Fibroblast of skin of abdomen (primary cell): ENCODE measurements at regions not wholly inside any gene's neighbourhood (a gene's known extent, or its start where the extent isn't known, plus 50 kb on each side); places are given as distances from the start of the nearest gene placed in this dataset.

ENCODE experiments used
- DNase-seq: peaks from one replicate; pipeline ENCODE4 v3.0.0-alpha.2; 2013

DNA sequence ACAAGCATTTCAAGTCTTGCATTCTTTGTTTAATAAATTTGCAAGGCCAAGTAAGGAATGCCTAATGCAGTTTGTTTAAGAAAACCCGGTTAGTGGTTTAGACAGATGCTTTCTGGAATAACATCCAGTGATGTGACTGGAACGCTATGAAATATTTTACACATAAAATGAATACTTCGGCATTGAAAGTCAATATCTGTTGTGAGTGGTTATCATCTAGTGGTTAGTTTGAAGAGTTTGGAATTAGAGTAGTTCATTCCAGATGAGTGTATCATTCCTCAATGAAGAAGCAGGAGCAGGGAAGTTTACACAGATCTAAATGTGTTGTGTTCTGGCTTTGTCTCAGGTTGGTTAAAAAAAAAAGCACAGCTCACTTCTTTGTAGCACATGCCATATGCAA, 608.0 kb upstream of the PIK3C3 start:
- peak; percentile 89 for DNase-seq

DNA sequence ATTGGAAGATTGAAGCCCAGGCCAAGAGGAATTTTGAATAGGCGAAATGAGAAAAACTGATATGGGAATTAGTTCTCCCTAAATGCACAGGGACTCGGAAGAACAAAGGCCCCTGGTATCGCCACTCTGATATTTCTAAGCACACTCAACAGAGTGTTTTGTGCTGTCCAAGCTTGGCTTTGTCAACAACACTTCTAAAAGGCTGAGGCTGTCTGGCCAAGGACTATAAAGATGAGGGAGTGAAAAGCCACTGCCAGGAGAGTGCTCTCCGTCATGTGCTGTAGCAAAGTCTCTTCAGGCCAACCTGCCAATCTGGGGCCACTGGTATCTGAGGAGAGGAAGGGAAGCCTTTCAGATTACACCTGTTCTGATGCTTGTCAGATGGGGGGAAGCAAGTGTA, 611.2 kb upstream of the PIK3C3 start:
- no peak for DNase-seq

DNA sequence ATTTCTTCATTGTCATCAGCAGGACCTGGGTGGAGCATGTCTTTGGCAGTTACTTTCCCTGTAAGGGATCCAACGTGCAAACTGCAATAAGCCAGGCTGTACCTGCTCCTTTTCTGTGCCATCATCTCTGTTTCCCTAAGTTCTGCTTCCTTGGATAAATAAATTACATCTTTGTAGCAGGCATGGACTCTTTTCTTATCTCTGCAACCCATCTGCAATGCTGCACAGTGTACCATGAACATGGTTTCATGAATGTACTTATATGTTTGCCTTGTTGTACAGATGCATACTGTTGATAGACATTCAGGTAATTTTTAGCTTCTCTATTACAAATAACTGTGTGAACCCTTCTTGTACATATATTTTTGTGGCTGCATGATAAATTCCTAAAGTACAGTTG, 616.7 kb upstream of the PIK3C3 start:
- no peak for DNase-seq

DNA sequence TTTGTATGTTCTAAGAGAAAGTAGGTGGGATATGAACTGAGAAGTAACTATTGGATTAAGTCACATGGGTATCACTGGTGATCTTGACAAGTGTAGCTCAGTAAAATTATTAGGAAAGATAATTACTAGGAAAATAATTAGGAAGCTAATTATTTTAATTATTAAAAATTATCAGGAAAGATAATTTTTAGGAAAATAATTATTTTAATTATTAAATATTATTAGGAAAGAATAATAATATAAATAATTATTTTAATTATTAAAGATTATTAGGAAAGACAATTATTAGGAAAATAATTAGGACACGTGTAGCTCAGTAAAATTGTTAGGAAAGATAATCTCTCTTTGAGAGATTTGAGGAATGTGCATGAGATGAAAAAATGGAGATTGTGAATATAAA, 623.4 kb upstream of the PIK3C3 start:
- no peak for DNase-seq

DNA sequence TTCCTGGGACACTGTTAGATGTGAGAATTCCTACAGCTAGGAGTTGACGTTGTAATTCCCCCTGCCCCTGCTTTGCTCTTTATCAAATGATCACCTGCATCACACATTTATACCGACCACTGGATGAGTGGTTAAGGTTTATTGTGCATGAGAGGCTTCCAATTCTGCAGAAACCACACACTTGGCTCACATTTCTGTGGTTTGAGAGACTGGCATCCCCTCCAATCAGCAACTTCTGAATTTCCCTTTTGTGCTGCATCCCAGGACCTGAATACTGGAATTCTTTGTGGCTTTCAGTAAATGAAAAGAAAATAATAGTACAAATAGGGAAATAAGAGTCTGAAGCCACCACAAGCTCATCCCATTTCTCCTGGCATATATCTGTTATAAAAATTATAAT, 628.7 kb upstream of the PIK3C3 start:
- peak; percentile 72 for DNase-seq

DNA sequence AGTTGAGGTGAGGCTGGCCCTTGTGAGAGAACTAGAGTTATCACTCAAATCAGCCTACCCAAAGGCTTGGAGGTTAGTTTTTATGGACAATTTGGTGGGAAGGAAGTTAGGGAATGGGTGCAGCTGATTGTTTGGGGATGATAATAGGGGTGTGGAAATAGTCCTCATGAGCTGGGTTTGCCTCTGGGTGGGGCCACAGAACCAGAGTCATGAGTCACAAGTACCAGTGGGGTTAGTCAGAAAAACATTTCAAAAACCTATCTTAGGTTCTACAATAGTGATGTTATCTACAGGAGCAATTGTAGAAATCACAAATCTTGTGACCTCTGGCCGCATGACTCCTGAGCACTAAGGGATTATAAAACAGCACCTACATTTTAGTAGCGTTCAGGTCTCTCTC, 630.1 kb upstream of the PIK3C3 start:
- peak; percentile 9 for DNase-seq

DNA sequence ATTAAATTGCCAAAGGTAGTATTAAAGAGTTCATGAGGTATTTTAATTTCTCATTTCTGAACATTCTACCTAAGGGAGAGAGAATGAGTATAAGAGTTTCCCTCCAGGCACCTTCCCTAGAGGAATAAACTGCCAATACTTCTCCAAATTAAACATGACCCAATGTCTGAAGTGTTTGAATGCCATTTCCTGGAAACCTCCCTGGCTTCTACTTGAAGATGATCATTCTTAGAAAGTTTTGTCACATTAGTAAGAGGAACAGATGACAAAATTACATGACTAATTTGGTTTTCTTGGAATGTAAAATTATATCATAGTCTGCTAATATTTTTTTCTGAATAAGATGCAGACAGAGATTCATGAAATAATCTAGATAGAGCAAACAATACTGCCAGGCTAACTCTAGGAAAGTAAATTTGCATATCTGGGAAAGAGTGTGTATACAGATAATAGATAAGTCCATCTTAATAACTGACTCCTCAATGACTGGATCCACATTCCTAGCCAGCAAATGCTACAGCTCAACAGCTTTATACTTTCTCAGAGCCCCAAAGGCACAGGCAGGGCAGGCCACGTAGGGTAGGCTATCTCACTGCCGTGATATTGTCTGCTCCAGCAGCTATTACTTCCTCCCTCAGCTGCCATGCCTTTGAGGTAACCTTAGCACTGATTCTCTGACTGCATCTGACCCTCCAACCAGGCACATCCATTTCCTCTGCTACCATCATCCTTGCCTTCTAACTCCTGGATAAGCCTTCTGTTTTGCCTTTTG, 630.8 kb upstream of the PIK3C3 start:
- DNase-seq = peak; percentile 23

DNA sequence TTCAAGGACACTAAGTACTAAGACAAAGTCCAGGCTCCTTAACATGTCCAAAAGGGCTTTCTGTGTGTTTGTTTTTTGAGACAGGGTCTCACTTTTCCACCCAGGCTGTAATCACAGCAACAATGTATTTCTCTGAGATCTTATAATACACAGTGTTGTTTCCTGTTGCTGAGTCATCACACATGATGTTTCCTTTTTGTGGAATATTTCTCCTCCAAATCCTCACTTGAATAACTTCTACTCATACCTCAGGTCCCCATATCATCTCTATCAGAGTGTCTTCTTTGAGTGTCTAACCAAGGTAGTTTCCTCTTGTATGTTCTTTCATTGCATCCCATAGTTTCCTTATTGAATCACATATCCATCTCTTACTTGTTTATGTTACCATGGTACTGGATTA, 632.0 kb upstream of the PIK3C3 start:
- DNase-seq = no peak

DNA sequence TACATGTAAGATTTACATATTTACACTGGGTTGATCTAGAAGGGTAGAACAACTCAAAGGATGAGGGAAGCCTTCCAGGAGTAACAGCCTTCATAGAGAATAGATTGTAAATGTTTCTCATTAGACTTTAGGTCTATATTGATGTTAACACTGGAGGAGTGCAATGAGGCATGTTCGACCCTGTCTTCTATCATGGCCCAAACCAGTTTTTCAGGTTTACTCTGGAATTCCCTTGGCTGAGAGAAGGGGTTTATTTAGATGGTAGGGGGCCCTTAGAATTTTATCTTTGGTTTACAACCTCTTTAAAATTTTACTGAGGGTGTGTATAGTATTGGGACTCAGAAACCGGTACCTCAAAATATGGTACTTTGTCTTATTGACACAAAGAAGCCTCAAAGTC, 634.9 kb upstream of the PIK3C3 start:
- no peak for DNase-seq

DNA sequence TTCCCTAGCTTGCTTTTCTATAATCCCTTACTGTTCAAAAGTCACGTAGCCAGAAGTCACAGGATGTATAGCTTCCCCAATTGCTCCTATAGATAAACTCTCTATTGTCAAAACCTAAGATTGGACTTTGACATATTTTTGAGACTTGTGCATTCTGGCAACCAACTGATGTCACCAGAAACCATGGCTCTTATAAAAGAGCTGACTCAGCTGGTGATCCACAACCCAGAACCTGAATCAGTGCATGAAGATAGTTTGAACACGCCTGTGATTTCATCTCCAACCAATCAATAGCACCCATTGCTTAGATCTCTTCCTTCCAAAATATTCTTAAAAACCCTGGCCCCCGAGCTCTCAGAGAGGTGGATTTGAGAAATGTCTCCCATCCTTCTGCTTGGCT, 639.9 kb upstream of the PIK3C3 start:
- DNase-seq = no peak

DNA sequence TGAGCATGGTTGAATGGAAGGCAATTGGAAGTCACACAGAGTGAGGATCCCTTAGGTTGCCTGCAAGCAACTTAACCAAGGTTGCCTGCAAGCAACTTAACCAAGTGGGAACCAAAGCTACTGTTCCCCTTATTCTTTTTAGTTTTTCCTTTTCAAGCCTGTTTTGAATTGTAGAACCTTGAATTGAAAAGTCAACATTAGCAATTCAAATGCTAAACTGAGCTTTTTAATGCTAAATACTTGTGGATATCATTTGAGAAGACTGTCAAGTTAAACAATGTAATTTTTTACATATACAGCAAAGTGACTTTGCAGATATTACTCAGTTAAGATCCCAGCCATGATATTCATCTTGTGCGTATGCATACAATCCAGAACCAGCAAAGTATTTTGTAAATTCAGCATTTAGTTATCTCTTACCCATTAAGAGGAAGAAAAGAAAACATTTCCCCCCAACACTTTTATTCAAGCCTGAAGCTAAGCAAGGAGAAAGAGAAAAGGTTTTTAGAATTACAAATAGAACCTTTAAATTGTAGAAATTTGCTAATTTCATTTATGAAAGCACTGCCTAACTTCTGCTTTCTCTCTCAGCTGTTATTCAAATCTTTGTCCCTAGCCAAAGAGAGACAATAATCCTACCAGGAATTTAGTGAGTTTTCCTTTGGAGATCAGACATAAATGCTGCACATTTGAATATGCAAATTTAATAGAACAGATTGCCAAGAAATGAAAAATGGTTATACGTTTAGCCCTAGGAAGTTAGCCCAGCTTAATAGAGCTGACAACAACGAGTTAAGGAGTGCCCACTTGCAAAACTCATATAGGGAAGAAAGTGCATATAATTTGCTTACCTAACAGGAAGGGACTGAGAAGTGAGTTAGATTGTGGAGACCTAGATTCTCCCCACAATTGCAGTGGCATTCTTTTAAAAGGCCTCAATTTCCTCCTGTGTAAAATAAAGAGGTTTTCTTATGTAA, 643.2 kb upstream of the PIK3C3 start:
- DNase-seq = no peak

DNA sequence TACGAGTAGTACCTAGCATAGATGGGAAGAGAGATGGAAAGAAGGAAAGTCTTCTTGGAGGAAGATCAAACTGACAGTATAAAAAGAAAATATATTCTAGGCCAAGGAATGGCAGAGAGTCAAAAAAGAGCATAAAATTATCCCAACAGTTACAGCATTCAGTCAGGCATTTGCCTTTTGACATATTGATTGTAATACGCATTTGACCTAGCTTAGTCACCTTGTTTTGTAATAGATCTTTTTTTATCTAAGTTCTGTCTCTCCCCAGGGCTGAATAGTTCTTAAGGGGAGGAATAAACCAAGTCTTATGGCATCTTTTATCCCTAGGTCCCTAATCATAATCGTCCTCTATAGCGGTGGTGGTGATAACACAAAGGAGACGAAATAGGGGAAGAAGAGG, 657.3 kb upstream of the PIK3C3 start:
- DNase-seq = no peak

DNA sequence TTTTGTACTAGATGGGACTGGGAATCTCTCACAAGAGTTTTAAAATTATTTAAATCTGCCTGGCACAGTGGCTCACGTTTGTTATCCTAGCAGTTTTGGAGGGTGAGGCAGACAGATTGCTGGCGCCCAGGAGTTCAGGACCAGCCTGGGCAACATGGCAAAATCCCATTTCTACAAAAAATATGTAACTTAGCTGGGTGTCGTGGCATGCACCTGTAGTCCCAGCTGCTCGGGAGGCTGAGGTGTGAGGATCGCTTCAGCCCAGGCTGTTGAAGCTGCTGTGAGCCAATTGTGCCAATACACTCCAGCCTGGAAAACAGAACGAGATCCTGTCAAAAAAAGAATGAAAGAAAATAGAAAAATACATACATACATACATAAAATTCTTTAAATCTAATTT, 685.7 kb upstream of the PIK3C3 start:
- DNase-seq = no peak

DNA sequence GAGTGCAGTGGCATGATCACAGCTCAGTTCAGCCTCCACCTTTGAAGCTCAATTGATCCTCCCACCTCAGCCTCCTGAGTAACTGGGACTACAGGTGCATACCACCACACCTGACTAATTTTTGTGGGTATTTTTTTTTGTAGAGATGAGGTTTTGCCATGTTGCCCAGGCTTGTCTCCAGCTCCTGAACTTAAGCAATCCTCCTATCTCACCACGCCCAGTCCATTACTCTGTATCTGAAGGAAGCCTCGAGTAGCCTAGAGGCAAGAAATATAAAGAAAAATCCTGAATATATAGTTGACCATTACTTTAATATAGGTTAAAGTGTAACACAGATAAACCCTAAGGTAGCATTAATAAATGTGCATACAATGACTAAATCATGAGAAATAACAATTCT, 686.8 kb upstream of the PIK3C3 start:
- DNase-seq = no peak

DNA sequence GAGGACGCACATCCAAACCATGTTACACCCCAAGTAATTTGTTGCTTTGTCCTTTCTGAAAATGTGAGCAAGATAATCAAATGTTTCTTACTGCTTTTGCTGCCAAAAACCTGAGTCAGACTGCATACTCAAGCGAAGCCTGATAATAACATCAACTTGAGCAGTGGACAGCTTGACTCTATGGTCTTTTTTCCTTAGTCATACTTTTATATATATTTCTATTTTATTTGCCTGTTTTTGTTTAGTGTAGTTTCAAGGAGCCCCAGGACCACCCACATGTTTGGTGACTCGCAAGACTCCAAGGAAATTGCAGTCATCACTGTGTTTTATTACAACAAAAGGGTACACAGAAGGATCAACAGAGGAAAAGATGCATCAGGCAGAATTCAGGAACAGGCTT, 688.4 kb upstream of the PIK3C3 start:
- DNase-seq = peak; percentile 24

DNA sequence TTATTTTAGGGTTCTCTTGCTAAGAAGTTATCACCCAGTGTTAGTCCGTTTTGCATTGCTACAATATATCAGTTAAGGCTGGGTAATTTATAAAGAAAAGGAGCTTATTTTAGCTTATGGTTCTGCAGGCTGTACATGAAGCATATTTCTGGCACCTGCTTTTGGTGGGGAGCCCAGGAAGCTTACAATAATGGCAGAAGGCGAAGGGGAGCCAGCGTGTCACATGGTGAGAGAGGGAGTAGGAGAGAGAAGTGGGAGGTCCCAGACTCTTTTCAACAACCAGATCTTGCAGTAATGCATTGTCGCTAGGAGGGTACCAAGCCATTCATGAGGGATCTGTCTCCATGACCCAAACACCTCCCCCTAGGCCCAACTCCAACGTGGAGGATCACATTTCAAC, 688.8 kb upstream of the PIK3C3 start:
- DNase-seq = no peak

DNA sequence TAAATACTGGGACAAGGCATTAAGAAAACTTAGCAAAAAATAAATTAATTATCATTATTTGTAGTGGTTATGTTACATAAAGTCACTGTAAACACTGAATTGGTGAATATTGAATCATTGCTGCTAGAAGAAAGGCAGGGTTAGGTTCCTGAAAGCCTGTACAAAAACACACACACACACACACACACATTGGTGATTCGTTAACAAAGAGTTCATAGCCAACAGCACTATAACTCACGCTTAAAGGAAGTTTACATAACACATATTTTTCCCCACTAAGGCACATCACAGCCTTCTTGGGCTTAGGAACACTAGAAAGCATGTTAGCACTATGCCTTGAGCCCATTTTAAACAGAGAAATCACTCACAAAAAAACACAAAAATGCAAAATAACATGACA, 690.0 kb upstream of the PIK3C3 start:
- DNase-seq = peak; percentile 49

DNA sequence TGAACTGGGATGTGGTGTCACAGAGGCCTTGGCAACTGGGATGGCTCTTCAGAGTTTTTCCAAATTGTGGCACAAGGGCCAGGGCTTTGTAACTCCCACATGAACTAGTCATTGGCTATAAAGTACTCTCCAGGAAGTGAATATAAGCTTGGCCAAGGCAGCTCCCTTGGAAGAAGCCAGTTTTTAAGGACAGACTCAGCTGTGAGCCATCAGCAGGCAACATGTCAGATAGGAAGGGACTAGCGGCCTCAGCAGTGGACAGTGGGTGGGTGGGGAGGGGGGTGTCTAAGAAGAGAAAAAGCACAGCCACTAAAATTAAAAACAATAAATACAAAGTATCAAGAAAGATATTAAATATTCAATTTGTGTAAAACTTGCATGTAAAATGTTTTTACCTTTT, 691.1 kb upstream of the PIK3C3 start:
- DNase-seq = no peak

DNA sequence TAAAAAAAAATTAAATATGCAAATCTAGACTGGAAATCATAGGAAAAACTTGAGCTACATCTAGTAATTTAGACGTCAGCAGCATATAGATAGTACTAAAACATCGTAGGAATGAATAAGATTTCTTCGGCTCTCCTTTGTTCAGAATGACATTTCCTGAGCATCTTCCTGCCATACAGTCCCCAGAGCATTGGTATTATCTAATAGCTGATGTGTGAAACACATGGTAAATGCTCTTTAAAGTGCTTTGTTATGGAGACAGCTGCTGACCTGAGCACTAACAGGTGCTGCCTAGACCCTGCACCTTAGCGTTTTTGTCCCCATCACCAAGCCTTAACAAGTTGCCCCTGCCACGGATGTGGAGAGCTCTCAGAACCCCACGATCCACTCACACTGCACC, 692.3 kb upstream of the PIK3C3 start:
- DNase-seq = no peak

DNA sequence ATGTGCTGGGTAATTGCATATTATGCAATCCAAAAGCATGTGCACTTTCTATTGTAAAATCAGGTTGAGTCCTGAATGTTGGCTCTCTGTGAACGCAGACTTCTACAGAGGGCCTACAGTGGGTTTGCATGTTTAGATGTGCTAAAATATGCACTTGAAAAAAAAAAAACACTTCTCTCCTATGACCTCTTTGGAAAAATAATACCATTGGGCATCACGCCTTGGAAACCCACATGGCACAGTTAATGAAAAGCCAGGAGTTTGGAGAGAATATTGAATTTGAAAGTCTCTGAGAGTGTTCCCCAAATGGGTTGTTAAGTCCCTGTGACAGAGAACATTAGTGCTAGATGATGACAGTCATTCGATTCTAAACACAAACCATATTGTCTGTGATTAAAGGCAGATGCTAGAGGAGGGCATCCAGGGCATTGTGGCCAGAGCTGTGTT, 710.4 kb upstream of the PIK3C3 start:
- DNase-seq = no peak

DNA sequence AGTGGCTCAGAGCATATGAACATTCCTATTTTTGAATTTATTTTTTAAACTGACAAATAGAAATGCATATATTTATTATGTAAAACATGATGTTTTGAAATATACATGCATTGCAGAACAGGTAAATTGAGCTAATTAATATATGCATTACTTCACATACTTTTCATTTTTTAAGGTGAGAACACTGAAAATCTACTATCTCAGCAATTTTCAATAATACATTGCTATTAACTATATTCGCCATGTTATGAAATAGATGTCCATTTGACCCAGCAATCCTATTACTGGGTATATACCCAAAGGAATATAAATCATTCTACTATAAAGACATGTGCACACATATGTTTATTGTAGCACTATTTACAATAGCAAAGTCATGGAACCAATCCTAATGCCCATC, 717.7 kb upstream of the PIK3C3 start:
- no peak for DNase-seq

DNA sequence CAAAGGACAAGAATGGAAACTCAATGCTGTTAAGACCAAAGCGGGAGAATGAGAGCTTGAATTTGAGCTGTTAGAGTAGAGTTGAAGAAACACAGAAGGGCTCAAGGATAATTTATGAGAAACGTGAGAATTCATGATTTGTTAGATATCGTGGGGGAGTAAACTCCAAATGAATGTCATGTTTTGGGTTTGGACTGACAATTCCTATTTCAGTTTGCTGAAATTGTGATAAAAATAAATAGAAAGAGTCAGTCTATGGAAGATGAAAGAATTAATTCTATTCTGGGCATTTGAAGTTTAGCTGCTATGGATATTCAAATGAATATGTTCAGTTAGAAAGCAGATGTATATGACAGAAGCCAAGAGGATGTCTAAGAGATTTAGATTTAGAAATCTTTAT, 723.4 kb upstream of the PIK3C3 start:
- no peak for DNase-seq

DNA sequence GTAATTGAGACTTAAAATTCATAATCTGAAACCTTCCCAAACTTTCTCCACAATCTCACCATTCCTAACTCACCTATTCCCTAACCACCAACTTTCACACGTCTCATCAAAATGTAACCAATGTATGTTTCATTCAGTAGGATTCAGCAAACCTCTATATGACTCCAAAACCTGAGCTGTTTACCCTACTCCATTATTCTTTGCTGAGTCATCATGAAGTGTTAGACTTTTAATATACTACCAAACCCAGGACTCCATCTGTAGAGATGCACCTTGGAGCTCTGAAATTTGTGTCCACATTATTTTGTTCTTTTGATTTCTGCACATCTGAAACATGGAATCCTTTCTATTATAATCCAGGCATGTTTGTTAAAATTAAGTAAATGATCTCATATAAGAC, 727.0 kb upstream of the PIK3C3 start:
- no peak for DNase-seq

DNA sequence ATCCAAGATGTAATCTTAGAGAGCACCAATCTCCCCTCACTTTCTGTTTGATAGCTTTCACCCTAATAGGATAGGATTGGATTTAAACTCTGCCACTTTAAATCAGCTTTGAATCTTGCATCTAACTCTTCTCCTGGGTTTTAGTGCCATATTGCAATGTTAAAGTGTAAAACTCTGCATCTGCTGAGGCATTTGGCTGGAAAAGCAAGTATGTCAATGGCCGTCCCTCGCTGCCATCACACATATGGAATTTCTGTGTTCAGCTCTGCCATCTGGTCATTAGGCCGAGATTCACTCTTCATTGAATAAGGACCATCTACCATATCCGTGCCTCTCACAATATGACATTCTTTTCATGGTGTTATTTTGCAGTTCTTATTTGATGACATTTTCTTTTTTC, 728.1 kb upstream of the PIK3C3 start:
- DNase-seq = no peak
